ENCODE measurements at regions not wholly inside any gene's neighbourhood (a gene's known extent, or its start where the extent isn't known, plus 50 kb on each side); places are given as distances from the start of the nearest gene placed in this dataset.

- TF ChIP-seq POLR2AphosphoS5 (IDR thresholded peaks at IDR 0.05; ENCODE audit: low read depth, low read length) (no peak), CTCF (IDR thresholded peaks at IDR 0.05) (no peak), TCF7L2 (IDR thresholded peaks at IDR 0.05; ENCODE audit: low read depth, low read length) (no peak), SIN3A (IDR thresholded peaks at IDR 0.05; ENCODE audit: borderline replicate concordance, insufficient read depth, low read depth, low read length) (no peak)
- TF ChIP-seq, protein P1, sequence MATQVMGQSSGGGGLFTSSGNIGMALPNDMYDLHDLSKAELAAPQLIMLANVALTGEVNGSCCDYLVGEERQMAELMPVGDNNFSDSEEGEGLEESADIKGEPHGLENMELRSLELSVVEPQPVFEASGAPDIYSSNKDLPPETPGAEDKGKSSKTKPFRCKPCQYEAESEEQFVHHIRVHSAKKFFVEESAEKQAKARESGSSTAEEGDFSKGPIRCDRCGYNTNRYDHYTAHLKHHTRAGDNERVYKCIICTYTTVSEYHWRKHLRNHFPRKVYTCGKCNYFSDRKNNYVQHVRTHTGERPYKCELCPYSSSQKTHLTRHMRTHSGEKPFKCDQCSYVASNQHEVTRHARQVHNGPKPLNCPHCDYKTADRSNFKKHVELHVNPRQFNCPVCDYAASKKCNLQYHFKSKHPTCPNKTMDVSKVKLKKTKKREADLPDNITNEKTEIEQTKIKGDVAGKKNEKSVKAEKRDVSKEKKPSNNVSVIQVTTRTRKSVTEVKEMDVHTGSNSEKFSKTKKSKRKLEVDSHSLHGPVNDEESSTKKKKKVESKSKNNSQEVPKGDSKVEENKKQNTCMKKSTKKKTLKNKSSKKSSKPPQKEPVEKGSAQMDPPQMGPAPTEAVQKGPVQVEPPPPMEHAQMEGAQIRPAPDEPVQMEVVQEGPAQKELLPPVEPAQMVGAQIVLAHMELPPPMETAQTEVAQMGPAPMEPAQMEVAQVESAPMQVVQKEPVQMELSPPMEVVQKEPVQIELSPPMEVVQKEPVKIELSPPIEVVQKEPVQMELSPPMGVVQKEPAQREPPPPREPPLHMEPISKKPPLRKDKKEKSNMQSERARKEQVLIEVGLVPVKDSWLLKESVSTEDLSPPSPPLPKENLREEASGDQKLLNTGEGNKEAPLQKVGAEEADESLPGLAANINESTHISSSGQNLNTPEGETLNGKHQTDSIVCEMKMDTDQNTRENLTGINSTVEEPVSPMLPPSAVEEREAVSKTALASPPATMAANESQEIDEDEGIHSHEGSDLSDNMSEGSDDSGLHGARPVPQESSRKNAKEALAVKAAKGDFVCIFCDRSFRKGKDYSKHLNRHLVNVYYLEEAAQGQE (IDR thresholded peaks at IDR 0.05; ENCODE audit: insufficient read depth in 1 of 2, low read depth in 2 of 2, low read length in 1 of 2): no peak
Measured at GRCh38 chr6:77011929-77012545, 451.3 kb downstream of the HTR1B start.

Measured in Panc1 (cell line).